IPS-18c (cell line): ENCODE measurements at regions not wholly inside any gene's neighbourhood (a gene's known extent, or its start where the extent isn't known, plus 50 kb on each side); places are given as distances from the start of the nearest gene placed in this dataset.
"Not testable (repeated sequence)": the region's sequence is repeated elsewhere in the genome, so short reads cannot be mapped to it uniquely, and the experiment has no call there.

Experiments used
- H3K4me3 ChIP-seq: 2 replicates; pipeline ENCODE4 v1.7.0; 2013; ENCODE audit warnings: low read depth, mild to moderate bottlenecking, low read length, moderate library complexity; ENCODE audit not compliant: insufficient read depth
- H3K9me3 ChIP-seq: one replicate; pipeline ENCODE4 v1.6.1; 2013; ENCODE audit warnings: mild to moderate bottlenecking, low read length, moderate library complexity; ENCODE audit not compliant: control insufficient read depth, insufficient read depth

DNA sequence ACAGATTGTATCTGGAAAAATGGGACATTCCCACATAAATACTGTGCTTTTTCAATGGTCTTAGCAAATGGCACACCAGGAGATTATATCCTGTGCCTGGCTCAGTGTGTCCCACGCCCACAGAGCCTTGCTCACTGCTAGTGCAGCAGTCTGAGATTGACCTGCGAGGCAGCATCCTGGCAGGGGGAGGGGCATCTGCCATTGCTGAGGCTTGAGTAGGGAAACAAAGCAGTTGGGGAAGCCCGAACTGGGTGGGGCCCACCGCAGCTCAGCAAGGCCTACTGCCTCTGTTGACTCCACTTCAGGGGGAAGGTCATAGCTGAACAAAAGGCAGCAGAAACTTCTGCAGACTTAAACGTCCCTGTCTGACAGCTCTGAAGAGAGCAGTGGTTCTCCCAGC is 258.7 kb downstream of the LRRC70 start:
- H3K4me3 ChIP-seq: not testable (repeated sequence)
- H3K9me3 ChIP-seq: peaks cover 12% of the 10 kb centered on the region

DNA sequence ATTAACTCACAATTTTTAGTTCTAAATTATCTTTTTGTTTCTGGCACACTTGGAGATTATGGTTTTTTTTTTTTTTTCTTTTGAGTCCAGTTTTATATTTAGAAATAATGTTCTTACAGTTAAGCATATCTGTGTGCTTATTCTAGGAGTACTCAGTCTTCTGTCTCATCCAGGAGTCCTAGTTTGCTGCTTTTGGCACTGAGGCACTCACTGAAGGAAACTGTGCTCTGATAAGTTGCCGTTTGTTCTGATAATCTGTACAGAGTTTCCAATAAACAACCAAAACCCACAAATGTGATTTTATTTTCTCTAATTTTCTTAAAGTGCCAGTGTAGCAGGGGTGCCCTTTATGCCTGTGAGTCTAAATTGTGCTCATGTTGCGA is 251.0 kb downstream of the LRRC70 start:
- no peak overlapping the region for H3K4me3 ChIP-seq
- H3K9me3 ChIP-seq: peaks cover 3% of the 10 kb centered on the region

DNA sequence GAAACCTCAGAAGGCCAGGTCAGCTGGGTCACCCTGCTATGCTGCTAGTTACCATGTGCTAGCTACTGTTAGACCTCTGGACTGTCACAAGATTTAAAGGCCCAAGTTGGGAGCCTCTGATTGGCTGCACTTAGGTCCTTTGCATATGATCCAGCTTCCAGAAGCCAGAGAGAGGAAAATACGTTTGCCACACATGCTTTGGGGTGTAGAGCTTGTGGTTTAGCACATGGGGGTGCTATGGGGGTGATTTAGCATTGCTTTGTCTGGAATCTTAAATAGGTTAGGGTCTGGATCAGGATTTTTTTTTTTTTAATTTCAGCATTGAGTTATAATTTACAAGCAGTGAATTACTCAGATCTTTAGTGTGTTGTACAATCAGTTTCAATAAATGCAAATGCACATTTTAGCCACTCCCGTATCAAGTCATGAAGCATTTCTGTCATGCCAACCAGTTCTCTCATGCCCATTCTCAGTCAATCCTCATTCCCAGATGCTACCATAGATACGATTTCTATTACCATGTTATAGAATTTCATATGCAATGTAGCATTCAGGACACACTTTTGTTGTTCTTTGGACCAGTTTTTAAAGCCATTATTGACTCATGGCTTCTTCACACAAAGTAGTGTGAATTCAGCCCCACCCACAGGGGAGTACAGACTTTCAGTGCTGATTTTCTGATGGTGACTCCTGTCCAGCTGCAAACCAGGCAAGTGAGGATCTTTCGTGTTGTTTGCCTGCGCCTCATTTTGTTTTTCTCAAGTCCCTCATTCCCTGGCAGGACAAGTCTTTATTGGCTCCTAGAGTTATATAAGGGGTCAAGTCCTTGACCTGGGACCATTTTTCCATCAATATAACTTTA is 250.4 kb downstream of the LRRC70 start:
- Histone ChIP-seq H3K4me3 (no peak overlapping the region), H3K9me3 (peaks cover 3% of the 10 kb centered on the region)

DNA sequence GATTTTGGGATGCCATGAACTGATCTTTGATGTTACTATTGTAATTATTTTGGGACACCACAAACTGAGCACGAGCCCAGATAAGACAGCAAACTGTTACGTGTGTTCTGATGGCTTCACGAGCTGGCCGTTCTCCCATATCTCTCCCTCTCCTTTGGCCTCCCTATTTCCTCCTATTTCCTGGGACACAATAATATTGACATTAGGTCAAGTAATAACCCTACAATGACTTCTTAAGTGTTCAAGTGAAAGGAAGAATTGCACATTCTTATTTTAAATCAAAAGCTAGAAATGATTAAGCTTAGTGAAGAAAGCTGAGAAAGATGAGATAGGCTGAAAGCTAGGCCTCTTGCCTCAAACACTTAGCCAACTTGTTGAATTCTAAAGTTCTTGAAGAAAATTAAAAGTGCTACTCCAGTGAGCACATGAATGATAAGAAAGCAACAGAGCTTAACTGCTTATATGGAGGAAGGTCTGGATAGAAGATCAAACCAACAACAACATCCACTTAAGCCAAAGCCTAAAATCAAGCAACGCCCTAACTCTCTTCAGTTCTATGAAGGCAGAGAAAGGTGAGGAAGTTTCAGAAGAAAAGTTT is 247.1 kb downstream of the LRRC70 start:
- Histone ChIP-seq H3K4me3 (no peak overlapping the region), H3K9me3 (no peaks in the 10 kb centered on the region)

DNA sequence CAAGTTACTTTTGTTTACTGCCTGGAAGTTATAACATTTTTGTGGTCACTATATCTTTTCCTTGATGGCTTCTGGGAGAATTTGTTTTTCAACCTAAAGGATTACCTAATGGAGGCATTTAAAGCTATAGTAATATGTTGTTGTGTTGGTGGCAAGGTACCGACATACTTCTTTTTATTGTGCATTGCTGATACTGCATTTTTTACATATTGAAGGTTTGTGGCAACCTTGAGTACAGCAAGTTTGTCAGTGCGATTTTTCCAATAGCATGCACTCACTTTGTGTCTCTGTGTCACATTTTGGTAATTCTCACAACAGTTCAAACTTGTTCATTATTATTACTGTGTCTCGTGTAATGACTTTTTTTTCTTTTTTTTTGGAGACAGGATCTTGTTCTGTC is 246.3 kb downstream of the LRRC70 start:
- no peak overlapping the region for H3K4me3 ChIP-seq
- no peaks in the 10 kb centered on the region for H3K9me3 ChIP-seq

DNA sequence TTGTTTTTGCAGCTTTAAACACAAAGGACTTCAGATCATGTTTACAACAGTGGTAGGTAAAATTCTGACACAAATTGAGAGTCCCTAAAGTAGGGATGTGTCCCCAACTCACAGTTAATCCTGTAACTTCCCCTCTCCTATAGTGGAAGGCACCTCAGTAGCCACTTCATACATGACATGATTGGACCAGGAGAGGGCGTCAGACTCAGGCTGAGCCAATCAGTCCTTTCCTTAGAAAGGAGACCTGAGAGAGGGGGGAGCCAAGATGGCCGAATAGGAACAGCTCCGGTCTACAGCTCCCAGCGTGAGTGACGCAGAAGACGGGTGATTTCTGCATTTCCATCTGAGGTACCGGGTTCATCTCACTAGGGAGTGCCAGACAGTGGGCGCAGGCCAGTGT is 238.4 kb downstream of the LRRC70 start:
- not testable (repeated sequence) for H3K4me3 ChIP-seq, H3K9me3 ChIP-seq

DNA sequence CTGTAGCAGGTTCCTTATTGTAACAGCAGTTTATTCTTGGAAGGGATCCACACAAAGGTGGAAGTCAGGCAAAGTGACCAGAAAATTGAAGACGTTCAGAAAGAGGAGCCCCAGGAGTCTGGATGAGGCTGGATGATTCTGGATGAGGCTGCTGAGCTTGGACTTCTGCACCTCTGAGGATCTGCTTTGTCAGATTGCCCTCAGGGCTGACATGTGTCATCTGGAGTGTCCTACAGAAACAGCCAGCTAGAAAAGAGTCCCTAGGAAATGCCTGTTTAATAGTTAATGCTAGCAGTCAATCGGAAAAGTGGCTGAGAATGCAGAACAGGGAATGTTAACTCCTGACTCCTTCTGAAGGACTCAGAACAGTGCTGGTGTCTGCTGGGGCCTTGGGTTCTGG is 236.4 kb downstream of the LRRC70 start:
- no peaks in the 10 kb centered on the region for H3K9me3 ChIP-seq
- H3K4me3 ChIP-seq: no peak overlapping the region

DNA sequence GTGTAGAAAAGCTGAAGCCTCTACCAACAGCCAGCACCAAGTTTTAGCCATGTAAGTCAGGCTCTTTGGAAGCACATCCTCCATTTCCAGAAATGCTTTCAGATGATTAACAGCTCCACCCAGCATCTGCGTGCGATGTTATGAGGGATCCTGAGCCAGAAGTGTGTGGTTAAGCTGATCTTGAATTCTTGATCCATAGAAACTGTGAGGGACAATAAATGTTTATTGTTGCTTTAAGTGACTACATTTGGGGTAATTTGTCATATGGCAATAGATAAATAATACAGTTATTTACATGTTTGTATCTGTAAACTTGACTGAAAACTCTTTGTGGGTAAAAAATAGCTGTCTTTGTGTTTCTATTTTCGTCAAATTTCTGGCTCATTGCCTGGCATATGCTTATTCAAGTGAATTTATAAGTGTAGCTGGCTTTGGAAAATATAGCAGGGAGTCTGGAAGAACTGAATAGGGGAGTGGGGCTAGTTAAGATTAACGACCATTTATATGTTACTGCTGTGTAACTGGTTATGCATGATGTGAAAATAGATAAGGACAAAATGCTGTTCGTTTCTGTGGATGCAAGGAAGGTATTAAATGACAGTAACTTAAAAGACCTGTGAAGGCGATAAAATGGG is 234.1 kb downstream of the LRRC70 start:
- Histone ChIP-seq H3K9me3 (no peaks in the 10 kb centered on the region), H3K4me3 (no peak overlapping the region)

DNA sequence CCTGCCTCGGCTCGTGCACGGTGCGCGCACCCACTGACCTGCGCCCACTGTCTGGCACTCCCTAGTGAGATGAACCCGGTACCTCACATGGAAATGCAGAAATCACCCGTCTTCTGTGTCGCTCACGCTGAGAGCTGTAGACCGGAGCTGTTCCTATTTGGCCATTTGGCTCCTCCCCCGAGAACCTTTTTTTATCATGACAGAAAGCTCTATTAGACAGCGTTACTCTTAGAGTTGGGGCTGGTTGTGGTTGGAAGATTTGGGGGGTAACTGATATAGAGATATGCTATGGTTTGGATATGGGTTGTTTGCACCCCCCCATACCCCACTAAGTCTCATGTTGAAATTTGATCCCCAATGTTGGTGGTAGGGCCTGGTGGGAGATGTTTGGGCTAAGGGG is 226.2 kb downstream of the LRRC70 start:
- peak overlapping the region; percentile 52; the same call in 1 of the 2 replicates for H3K4me3 ChIP-seq
- H3K9me3 ChIP-seq: not testable (repeated sequence)

DNA sequence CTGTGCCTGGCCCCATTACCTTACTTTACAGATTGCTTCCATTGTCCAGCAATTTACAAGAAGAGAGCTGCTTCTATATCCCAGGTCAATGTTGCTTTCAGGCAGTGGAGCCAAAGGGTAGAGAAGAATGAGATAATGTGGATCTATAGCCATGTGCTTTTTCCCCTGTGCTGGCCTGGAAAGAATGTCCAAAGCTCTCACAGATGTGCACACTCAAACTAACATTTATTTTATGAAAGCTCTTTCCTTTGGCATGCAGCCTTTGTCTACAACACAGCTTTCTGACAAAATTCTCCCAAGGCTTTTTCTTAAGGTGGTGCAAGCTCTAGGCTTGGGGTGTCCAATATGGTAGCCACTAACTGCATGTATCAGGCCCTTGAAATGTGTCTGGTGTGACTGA is 217.3 kb downstream of the LRRC70 start:
- H3K9me3 ChIP-seq: no peaks in the 10 kb centered on the region
- no peak overlapping the region for H3K4me3 ChIP-seq

DNA sequence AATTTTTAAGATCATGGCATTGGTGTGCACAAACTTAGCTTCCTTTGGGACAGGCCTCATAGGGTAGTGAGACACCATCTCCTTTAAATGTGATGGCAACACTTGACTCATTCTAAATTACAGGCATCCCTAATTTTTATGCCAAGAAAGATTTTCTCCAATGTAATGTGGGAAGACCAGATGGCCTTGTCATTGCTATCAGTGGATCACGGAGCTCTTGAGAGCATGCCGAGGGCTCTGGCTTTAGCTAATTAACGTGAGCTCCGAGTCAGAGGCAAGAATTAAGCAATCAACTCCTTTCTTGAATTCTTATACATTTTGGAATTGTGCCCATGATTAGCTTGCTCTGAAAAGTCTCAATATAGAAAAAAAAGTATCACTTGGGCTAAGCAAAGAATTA is 215.8 kb downstream of the LRRC70 start:
- H3K4me3 ChIP-seq: no peak overlapping the region
- H3K9me3 ChIP-seq: no peaks in the 10 kb centered on the region

DNA sequence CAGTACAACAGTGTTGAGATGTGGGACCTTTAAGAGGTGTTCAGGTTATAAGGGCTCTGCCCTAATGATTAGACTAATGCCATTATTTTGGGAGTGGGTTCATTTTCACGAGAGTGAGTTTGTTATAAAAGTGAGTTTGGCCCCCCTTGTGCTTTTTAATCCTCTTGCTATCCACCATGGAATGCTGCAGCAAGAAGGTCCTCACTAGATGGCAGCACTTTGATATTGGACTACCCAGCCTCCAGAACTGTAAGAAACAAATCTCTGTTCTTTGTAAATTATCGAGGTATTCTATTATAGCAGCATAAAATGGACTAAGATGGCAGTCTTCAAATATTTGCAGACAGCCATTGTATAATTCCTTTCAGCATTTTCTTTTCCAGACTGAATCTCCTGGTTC is 212.4 kb downstream of the LRRC70 start:
- Histone ChIP-seq H3K9me3 (no peaks in the 10 kb centered on the region), H3K4me3 (no peak overlapping the region)

DNA sequence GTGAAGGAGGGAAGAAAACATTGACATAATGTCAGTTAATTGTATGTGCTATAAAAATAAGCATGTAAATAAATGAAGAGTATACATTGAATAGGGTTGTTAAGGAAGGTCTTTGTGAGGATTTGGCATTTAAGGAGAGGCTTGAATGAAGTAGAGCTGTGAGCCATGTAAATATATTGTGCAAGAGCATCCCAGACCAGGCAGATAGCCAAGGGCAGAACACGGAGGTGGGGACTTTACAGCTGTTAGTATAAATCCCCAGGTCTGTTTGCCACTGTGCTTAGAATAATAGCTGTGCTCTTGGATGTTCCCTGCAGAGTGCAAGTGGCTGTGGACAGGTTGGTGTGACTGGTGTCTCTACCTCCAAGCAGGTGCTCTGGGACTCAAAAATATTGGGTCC is 211.7 kb downstream of the LRRC70 start:
- Histone ChIP-seq H3K4me3 (no peak overlapping the region), H3K9me3 (no peaks in the 10 kb centered on the region)

DNA sequence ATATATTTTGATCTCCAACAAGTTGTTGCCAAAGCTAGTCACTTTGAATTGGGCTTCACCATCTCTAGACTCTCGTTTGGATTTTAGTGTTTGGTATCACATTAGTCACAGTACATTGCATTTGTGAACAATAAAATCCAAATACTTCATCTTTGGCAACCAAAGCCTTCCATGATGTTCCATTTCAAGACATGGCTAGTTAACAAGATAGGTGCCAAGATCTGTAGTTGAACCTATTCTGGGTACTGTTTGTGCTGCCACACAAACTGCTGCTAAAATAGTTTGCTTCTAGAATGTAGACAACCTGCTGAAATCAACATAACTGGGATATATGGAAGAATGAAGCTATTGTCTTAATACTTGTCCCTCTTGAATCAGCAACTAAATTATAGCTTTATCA is 207.5 kb downstream of the LRRC70 start:
- H3K4me3 ChIP-seq: no peak overlapping the region
- H3K9me3 ChIP-seq: no peaks in the 10 kb centered on the region

DNA sequence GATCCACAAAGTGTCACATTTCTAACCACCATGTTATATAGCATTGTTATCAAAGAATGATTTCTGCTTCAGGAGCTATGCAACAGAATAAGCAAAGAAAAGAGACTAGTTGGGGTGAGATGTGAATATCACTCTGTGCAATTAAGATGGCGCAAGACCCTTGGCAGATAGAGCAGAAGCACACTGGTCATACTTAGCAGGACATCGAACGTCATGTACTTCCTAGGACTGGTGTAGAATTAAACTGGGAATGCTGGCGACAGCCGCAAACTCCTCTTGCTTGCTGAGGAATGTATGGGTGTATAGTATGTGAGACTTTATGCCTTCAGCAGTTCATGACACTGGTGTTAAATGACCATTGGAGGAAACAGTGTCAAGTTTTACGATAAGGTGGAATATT is 207.0 kb downstream of the LRRC70 start:
- H3K9me3 ChIP-seq: no peaks in the 10 kb centered on the region
- no peak overlapping the region for H3K4me3 ChIP-seq

DNA sequence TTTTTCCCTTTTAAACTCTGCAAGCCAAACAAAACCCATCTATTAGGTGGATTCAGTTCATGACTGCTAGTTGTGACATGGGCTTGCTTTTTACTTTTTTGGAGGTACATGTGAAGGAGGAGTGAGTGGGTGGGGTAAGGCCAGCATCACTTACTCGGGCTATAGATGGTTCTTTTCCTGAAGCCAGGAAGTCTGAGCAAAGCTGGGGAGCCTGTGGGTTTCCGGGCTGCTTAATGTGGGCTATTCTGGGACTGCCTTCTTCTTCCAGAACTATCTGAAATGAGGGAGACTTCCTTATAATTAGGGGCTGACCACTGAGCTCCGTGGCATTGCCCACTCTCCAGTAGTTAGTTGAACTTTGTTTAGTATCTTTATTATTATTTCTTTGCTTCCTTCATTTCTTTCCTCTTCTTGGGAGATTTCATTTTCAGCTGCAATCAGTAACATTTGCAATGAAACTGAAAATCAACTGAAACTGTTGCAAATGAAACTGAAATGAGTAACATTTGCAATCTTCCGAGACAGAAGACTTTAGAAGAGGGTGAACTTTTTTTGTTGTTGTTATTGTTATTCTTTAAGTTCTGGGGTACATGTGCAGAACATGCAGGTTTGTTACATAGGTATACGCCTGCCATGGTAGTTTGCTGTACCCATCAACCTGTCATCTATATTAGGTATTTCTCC is 204.9 kb downstream of the LRRC70 start:
- Histone ChIP-seq H3K9me3 (no peaks in the 10 kb centered on the region), H3K4me3 (no peak overlapping the region)

DNA sequence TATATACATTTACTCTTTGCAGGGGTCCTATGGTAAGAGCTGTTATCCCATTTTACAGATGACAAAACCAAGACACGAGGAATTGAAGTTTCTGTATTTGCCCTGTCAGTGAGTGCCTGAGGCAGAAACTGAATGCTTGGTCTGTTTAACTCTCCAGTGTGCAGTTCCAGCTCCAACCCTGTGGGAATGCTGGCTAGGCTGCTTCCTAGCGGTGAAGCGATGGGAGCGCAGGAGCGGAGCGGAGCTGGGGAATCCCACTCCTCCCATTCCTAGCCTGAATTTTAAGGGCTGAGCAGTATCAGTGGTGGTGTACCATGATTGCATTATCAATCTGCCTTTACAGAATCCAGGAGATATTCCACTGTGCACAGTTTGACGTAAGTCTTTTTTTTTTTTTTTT is 202.3 kb downstream of the LRRC70 start:
- no peaks in the 10 kb centered on the region for H3K9me3 ChIP-seq

DNA sequence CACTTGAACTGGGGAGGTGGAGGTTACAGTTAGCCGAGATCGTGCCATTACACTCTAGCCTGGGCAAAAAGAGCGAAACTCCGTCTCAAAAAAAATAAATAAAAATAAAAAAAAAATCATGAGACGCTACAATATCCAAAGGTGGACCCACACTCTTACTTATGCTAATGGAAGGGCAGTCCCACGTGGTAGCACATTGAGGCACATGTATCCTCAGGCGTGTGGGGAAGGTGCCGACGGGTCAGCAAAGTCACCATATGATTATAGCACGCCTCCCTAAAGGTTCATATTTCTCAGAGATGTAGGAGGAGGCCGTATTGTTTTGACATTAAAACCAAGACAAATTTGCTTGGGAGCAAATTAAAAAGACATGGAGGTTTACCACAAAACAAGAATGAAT is 201.6 kb downstream of the LRRC70 start:
- H3K9me3 ChIP-seq: no peaks in the 10 kb centered on the region
- no peak overlapping the region for H3K4me3 ChIP-seq

More for the DNA sequence above, 202.3 kb downstream of the LRRC70 start:
- no peak overlapping the region for H3K4me3 ChIP-seq
